HG03066 (cell line): ENCODE measurements at regions not wholly inside any gene's neighbourhood (a gene's known extent, or its start where the extent isn't known, plus 50 kb on each side); places are given as distances from the start of the nearest gene placed in this dataset.

ENCODE experiments used
- ATAC-seq: cut with Tn5 transposase; IDR thresholded peaks from one replicate; pipeline ENCODE4 v1.9.1; 2021; ENCODE audit warnings: low read depth; ENCODE audit not compliant: unreplicated experiment

- peak; percentile 35 for ATAC-seq
Observed at GRCh38 chr6:45714741-45715507, 300.7 kb downstream of the CLIC5 start.

DNA sequence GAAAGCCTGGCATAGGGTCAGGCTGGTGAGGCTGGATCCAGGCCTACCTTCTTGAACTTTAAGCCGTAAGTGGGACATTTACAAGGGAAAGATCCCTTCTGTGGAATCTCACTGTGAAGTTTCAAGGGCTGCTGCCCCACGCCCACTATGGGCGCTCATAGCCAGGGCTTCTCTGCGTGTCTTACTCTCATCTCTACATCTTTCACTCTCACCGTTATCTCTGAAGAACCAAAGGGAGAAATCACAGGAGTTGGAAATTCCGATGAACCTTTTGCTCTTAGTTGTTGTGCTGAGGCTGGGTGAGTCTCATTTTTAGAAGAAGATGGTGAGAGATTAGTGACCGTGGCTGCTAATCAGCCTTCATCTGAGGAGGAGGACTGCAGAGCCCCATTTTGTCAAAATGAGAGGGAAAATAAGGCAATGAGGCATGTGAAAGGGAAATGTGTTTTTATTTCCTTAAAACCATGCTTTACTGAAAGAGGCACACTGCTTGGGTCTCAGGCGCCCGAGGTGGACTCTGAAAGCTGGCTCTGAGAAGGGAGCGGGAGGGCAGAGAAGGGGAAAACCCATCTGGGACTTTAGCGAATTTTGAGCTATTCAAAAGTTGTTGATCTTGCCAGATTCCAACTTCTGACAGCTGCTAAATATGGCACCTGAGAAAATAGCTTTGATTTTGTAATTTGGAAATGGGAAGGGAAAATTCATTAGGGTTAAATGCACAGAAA is 301.5 kb downstream of the CLIC5 start:
- ATAC-seq: no peak
